Stimulated activated CD8-positive, alpha-beta memory T cell treated with anti-CD3 and anti-CD28 coated beads, Interleukin-4, amount 100 ng/mL, for 24 hours (primary cell): ENCODE measurements at regions not wholly inside any gene's neighbourhood (a gene's known extent, or its start where the extent isn't known, plus 50 kb on each side); places are given as distances from the start of the nearest gene placed in this dataset.

ENCODE experiments used
- DNase-seq: peaks from one replicate; pipeline ENCODE4 v3.0.0-alpha.2; 2020; ENCODE audit warnings: low read depth

GRCh38 chr5:149441986-149442385 lies 62.9 kb upstream of the IL17B start:
- DNase-seq = no peak

DNA sequence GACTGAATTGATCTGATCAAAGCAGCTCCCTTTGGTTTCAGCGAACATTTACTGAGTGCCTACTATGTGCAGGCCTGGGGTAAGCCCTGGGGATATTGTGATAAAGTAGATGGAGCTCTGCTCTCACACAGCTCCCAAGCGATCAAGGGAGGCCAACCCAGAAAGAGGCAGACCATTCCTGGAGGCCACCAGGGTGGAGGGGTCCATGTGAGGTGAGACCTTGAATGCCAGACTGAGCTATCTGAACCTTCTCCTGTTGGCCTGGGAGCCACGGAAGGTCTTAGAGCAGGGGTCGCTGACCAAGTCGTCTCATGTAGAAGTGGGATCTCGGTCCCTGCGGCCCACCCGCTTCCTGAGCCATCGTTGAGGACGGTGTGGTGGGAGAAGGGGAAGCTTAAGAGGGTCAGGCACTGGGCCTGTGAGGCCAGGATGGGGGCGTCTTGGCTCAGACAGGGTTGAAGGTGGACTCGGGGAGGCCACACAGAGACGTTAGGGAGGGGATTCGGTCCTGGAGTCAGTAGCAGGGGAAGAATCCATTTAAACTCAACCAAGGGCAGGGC lies 62.2 kb upstream of the IL17B start:
- no peak for DNase-seq

- no peak for DNase-seq
These were observed 60.9 kb upstream of the IL17B start for GRCh38 chr5:149439899-149440542.

DNA sequence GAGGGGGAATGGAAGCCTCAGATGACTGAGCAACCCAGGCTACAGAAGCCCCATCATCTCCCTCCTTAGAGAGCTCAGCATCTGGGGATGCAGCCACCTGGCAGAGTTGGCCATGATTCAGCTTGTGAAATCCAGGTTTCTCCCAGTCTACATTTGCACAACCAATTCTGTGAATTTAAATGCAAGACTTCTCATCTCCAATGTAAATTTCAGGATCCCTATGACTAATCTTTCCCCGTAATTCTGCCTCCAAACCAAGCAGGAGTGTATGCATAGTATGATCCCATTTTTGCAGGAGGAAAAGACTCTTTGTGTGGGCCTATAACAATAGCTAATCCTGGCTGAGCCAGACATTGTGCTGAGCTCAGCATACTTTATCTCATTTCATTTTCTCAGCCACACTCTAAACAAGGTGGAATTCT lies 59.6 kb upstream of the IL17B start:
- no peak for DNase-seq

- DNase-seq = no peak
These were observed 59.2 kb upstream of the IL17B start for GRCh38 chr5:149438281-149438680.

- no peak for DNase-seq
These were observed 58.4 kb upstream of the IL17B start for GRCh38 chr5:149437391-149438040.

- DNase-seq = no peak
These were observed 56.6 kb upstream of the IL17B start for GRCh38 chr5:149435660-149436059.

DNA sequence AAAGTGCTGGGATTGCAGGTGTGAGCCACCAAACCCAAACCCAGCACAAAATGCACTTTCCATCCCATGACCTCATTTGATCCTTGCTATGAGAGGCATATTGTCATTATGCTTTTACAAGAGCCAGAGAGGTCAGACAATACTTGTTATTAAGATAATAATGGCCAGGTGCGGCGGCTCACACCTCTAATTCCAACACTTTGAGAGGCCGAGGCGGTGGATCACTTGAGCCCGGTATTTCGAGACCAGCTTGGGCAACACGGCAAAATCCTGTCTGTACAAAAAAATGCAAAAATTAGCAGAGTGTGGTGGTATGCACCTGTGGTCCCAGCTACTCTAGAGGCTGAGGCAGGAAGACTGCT lies 55.9 kb upstream of the IL17B start:
- no peak for DNase-seq

DNA sequence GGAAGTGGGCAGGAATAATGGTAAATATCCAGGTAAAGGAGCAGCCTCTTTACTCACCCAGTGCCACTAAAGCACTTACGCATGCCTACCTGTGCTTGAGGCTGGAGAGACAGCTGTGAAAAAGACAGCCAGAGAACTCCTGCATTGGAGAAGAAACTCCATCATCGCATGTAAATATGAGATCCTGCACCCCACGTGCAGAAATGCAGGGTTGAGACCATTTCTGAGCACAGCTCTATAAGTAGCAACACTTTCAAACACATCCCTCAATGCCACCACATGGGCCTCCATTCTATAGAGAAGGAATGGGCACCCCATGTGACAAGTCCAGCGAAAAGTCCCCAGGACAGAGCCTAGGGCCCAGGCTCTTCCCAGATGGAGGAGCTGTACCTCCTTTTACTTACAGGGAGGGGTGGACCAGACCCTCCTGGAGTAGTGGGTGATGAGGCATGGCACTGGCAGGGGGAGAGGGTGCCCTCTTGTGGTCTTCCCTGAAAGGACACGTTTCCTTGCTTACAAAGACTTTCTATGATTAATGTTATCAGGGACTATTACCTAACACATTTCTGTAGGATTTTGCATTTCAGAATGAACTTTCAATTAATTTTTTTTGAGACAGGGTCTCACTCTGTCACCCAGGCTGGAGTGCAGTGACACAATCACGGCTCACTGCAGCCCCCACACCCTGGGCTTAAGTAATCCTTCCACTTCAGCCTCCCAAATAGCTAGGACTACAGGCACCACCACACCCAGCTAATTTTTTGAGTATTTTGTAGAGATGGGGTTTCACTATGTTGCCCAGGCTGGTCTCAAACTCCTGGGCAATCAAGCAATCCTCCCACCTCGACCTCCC lies 55.3 kb upstream of the IL17B start:
- DNase-seq = peak; percentile 23

GRCh38 chr5:149433524-149434131 lies 54.5 kb upstream of the IL17B start:
- DNase-seq = no peak

DNA sequence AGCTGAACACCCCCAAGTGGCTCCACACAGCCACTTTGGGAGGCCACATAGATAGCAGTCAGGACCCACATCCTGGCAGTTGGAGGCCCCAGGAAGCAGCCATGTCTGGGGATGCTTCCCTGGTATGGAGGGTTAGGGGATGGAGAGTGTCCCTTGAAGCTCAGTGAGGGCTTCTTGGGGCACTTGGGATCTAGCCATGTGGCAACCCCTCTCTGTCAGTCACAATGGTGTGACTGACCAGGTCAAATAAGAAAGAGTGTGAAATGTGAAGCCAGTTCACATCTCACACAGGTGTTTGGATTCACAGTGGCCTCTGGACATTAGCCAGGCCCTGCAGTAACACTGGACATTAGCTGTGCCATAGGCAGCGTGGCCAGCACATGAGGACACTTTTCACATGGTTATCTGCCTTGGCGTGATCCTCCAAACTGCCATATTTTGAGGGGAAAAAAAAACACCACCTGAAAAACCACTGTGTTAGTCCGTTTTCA lies 53.9 kb upstream of the IL17B start:
- DNase-seq = no peak

GRCh38 chr5:149432376-149432775 lies 53.3 kb upstream of the IL17B start:
- DNase-seq = no peak

- DNase-seq = no peak
These were observed 51.0 kb upstream of the IL17B start for GRCh38 chr5:149429839-149430721.
